ENCODE measurements at regions not wholly inside any gene's neighbourhood (a gene's known extent, or its start where the extent isn't known, plus 50 kb on each side); places are given as distances from the start of the nearest gene placed in this dataset.

DNA sequence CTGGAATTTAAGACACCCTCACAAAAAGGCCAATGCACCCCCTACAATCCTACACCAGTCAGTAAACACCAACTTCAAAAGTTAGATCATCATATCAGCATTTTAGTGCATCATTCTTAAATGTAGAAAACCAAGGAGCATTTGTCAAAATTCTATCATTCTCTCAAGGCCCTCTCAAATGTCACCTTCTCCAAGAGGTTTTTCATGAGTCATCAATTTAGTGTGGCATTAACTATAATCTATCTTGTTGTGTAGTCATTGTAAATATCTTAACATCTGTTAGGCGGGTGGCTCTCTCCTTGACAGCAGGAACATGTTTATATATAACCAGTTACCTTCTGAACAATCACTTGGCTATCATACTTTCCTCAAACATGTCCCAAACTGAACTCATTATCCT, 62.1 kb upstream of the G2E3 start:
- DNase-seq (ENCODE audit: low read depth), result no peak

DNA sequence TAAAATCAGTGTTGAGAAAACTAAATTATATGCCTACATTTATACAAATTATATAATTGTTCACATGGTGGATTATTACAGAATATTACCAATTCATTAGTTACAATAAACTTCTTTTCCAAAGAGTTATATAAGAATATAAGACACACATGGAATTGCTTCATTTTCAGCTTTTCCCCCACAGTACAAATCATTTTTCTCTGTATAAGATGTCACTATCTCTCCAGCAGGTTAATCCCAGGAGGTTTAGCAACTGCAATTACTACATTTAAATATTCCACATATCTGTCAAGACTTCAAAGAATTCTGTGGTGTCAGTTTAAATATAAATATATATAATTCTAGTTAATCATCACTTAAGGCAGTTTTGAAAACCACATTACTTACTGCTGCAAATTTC, 59.6 kb upstream of the G2E3 start:
- DNase-seq (ENCODE audit: low read depth), result no peak

DNA sequence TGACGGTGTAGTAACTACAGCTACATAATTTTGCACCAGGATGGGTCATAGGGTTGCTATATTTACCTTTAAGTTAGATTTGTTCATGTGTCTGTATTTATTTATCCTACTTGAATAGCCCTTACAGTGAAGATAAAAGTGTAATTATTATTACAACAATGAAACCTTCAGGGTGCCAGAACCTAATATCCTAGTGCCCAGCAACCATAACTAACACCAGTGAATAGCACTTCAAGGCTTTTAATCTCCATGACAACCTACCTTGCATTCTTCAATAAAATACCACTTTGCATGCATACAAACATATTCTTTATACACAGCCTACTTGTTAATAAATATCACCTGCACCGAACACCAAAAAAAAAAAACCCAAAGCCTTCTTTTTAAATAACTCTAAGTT, 58.7 kb upstream of the G2E3 start:
- DNase-seq (ENCODE audit: low read depth), result no peak

DNA sequence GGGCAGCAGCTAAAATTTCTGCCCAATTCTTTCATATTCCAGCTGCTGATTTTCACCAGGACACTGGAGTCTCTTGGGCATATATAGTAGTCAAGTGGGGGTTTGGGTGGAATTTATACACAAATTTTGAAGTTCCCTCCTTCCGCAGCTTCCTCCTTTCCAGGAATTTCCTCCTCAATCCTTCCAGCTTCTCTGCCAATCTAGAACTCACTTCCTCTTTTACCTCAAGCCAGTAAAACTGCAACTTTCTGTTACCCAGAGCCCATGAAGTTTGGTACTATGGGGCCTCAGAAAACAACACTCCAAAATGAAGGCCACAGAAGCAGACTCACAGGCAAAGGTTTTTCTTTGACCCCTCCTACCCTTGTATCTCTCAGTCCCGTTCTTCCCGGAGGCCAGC, 51.7 kb upstream of the G2E3 start:
- no peak for DNase-seq (ENCODE audit: low read depth)
